AG08396 (cell line): ENCODE measurements at regions not wholly inside any gene's neighbourhood (a gene's known extent, or its start where the extent isn't known, plus 50 kb on each side); places are given as distances from the start of the nearest gene placed in this dataset.

ENCODE experiments used
- DNase-seq: peaks from one replicate; pipeline ENCODE4 v3.0.0; 2012; ENCODE audit warnings: low spot score, mixed read lengths

DNA sequence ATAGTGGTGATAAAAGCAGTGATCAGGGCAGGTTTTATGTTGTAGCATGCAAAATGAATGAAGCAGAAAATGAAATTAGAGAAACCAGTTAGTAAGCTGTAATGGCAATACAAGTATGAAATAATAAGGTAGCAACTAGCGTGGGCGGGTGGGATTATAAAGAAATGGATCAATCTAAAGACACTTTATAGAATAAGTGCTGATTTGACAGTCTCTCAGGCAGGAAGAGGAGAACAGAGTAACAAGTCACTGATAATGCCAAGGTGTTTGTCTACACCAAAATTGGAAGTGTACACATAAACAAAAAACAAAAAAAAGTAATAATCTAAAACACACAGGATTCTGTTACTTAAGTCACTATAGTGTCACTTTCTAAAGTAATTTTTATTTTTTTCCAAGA, 51.0 kb upstream of the PCBP1 start:
- no peak for DNase-seq

- peak; percentile 18 for DNase-seq
Measured at GRCh38 chr2:70035344-70035844, 51.9 kb upstream of the PCBP1 start.

GRCh38 chr2:70030724-70031420, 56.4 kb upstream of the PCBP1 start:
- DNase-seq: no peak

- peak; percentile 75 for DNase-seq
Measured at GRCh38 chr2:70029814-70030409, 57.4 kb upstream of the PCBP1 start.

DNA sequence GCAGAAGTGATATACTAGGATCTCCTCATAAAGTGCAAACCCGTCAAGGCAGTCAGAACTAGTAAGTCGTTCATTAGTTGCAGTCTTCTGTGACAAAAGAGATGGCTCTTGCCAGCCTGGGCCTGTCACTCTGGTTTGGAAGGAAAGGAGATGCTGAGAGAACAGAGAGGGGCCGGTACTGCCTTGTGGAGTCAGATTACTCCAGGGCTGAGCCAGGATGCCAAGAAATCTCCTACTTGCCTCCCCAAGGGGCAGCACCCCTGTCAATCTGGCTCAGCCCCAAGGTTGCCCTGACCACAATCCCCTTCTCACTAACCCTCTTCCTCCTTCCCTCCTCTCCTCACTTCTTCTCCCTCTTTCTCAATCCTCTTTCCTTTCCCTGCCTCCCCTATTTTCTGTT, 62.9 kb upstream of the ASPRV1 start:
- no peak for DNase-seq

DNA sequence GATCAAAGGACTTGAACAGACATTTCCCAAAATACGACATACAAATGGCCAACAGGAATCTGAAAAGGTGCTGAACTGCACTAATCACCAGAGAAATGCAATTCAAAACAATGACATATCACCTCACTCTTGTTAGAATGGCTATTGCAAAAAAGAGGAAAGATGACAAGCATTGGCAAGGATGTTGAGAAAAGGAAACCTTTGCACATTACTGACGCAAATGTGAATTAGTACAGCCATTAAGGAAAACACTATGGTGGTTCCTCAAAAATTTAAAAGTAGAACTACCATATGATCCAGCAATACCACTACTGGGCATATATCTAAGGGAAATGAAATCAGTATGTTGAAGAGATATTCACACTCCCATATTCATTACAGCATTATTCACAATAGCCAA, 57.7 kb upstream of the ASPRV1 start:
- no peak for DNase-seq

DNA sequence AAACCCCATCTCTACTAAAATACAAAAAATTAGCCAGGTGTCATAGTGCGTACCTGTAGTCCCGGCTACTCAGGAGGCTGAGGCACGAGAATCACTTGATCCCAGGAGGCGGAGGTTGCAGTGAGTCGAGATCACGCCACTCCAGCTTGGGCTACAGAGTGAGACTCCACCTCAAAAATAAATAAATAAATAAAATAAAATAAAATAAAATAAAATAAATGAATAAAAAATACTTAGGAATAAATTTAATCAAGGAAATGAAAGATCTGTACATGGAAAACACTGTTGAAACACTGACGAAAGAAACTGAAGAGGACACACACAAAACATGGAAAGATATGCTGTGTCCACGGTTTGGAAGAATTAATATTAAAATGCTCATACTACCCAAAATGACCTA, 56.5 kb upstream of the ASPRV1 start:
- no peak for DNase-seq

GRCh38 chr2:70014959-70015358, 53.5 kb upstream of the ASPRV1 start:
- no peak for DNase-seq

DNA sequence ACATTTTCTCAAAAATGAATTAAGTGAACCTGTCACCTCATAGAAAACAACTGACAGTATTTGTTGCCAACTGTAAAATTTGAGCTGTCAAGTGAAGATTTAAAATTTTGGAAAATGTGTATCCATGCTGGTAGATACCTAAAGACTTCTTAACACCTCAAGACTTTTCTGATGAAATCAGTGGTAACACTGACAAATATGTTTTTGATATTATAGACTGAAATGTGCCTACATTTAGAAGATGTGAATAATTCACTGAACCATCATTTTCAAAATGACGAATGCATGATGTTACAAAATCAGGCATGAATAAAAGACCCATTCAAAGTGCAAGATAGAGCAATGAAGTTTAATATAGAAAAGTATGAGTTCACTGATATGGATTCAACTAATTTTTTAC, 51.5 kb upstream of the ASPRV1 start:
- no peak for DNase-seq

DNA sequence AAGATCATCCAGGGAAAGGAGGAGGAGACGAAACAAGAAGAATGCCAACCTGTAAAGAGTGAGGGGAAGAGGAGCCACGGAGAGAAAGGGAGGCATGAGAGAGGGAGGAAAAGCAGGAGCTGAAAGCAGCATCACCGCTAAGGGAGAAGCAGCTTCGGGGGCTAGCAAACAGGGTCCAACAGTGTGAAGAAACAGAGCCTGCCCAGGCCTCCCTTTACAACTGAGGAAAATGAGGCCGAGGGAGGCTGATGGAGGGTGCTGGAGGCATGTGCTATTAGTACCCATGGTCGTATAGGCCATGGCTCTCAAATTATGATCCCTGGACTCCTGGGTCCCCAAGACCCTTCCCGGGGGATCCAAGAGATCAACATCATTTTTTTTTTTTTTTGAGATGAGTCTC, 50.4 kb upstream of the ASPRV1 start:
- no peak for DNase-seq

- no peak for DNase-seq
Measured at GRCh38 chr2:70011335-70011734, 49.9 kb upstream of the ASPRV1 start.
